Stomach (tissue), 8 donors: ENCODE measurements at regions not wholly inside any gene's neighbourhood (a gene's known extent, or its start where the extent isn't known, plus 50 kb on each side); places are given as distances from the start of the nearest gene placed in this dataset.

ENCODE experiments used
- DNase-seq, 2 donors: peaks; one replicate each; pipeline versions ENCODE4 v3.0.0 to v3.0.0-alpha.2; 2013 to 2019
- H3K27ac ChIP-seq, 5 donors: fragments of 200-600 bp in 4 of 5; sonication (generic) in 4 of 5; one replicate each; pipeline ENCODE4 v1.5.1; 2013 to 2019; ENCODE audit warnings: mild to moderate bottlenecking in 1 of 5, moderate library complexity in 1 of 5
- H3K27me3 ChIP-seq, 3 donors: fragments of 200-600 bp; sonication (generic); one replicate each; pipeline ENCODE4 v1.5.1; 2017 to 2019; ENCODE audit warnings: mixed run types in 1 of 3
- H3K36me3 ChIP-seq, 4 donors: fragments of 200-600 bp; sonication (generic); 1 replicate in 3 of 4; 2 replicates in 1 of 4; pipeline ENCODE4 v1.5.1; 2016 to 2019
- H3K4me1 ChIP-seq, 4 donors: fragments of 200-600 bp; sonication (generic); one replicate each; pipeline ENCODE4 v1.5.1; 2016 to 2019
- H3K4me3 ChIP-seq, 4 donors: fragments of 200-600 bp; sonication (generic) in 3 of 4; one replicate each; pipeline ENCODE4 v1.5.1; 2016 to 2019; ENCODE audit warnings: mild to moderate bottlenecking in 1 of 4
- H3K9me3 ChIP-seq, 4 donors: fragments of 200-600 bp; sonication (generic); one replicate each; pipeline ENCODE4 v1.5.1; 2016 to 2019
- EP300 ChIP-seq: sonication (generic); formaldehyde crosslinking; IDR thresholded peaks from one replicate; pipeline ENCODE4 v1.6.1; 2017; ENCODE audit warnings: antibody characterized with exemption
- POLR2A ChIP-seq, 4 donors: fragments of 450-650 bp; IDR thresholded peaks; one replicate each; pipeline ENCODE4 v1.6.1; 2016; ENCODE audit warnings: antibody characterized with exemption in 4 of 4, control low read depth in 2 of 4, mild to moderate bottlenecking in 1 of 4, moderate library complexity in 1 of 4
- POLR2AphosphoS5 ChIP-seq, 3 donors: sonication (generic); formaldehyde crosslinking; IDR thresholded peaks; one replicate each; pipeline ENCODE4 v1.6.1; 2016; ENCODE audit warnings: antibody characterized with exemption in 3 of 3
- WGBS, 5 donors: extraction: QIAGEN DNeasy Blood & Tissue Kit in 3 of 5; methylation state at CpG; one replicate each; pipeline versions ENCODE4 v1.1.5 to v1.1.7; 2013 to 2018; 5-methylcytosine and 5-hydroxymethylcytosine counted together
- intact Hi-C: fragments of 100-400 bp; cut with DNase I; formaldehyde crosslinking; loops from one replicate; pipeline ENCODE4 v1.15.1; 2023; ENCODE audit warnings: low total_unique reads
- TF ChIP-seq, protein P1 (sequence below), 7 experiments: fragments of 450-650 bp in 4 of 7; fragments of 200-600 bp in 3 of 7; sonication (generic) in 3 of 7; IDR thresholded peaks; one replicate each; pipeline ENCODE4 v1.5.1; 2016 to 2019; ENCODE audit warnings: antibody characterized with exemption in 7 of 7, control low read depth in 2 of 7, mild to moderate bottlenecking in 1 of 7
- donor health status: healthy with polysubstance abuse.
- donor health status: Bipolar disorder and iron deficiency.
- donor health status: healthy.

- TF ChIP-seq POLR2AphosphoS5 (IDR thresholded peaks at IDR 0.05), result no peak
- TF ChIP-seq POLR2A (IDR thresholded peaks at IDR 0.05), result no peak
- no peak for TF ChIP-seq EP300
- TF ChIP-seq, protein P1, sequence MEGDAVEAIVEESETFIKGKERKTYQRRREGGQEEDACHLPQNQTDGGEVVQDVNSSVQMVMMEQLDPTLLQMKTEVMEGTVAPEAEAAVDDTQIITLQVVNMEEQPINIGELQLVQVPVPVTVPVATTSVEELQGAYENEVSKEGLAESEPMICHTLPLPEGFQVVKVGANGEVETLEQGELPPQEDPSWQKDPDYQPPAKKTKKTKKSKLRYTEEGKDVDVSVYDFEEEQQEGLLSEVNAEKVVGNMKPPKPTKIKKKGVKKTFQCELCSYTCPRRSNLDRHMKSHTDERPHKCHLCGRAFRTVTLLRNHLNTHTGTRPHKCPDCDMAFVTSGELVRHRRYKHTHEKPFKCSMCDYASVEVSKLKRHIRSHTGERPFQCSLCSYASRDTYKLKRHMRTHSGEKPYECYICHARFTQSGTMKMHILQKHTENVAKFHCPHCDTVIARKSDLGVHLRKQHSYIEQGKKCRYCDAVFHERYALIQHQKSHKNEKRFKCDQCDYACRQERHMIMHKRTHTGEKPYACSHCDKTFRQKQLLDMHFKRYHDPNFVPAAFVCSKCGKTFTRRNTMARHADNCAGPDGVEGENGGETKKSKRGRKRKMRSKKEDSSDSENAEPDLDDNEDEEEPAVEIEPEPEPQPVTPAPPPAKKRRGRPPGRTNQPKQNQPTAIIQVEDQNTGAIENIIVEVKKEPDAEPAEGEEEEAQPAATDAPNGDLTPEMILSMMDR (IDR thresholded peaks at IDR 0.05), result no peak
- 66 to 80% (median 75%) methylated on average over 5 to 6 of the region's 6 CpGs for WGBS, 5 donors
- Histone ChIP-seq H3K9me3 (no peaks in the 10 kb centered on the region), H3K4me1 (no peaks in the 10 kb centered on the region), H3K36me3 (no peaks in the 10 kb centered on the region), H3K4me3 (no peak overlapping the region), H3K27me3 (peaks cover 0 to 4% (median 0%) of the 10 kb centered on the region in 3 donors), H3K27ac (no peak overlapping the region)
- DNase-seq, result no peak
- intact Hi-C loops, result no loop called here
Observed at GRCh38 chr1:38361566-38361965, 315.0 kb upstream of the POU3F1 start.

DNA sequence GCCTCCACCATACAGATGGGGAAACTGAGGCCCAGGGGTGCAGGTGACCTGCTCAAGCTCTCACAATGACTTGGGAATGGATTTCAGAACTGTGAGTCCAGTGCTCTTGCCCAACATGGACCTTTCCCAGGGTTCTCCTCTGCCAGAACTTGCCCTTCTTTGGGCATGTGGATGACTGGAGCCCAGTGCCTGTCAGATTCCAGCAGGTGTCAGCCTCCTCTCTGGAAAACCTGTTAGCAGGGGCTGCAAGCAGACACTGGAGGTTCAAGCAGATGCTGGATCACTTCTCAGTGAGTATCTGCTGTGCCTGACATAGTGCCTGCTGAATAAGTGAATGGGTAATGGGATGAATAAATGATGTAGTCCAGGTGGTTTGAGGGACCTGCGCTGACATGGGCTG lies 314.2 kb upstream of the POU3F1 start:
- TF ChIP-seq, protein P1 (IDR thresholded peaks at IDR 0.05), result no peak
- TF ChIP-seq EP300 (no peak), POLR2AphosphoS5 (IDR thresholded peaks at IDR 0.05) (no peak), POLR2A (IDR thresholded peaks at IDR 0.05) (no peak)
- WGBS, 5 donors, result 90 to 100% (median 93%) methylated on average over 1 of the region's 1 CpG
- no peaks in the 10 kb centered on the region for H3K9me3 ChIP-seq
- H3K4me1 ChIP-seq, result no peaks in the 10 kb centered on the region
- no peaks in the 10 kb centered on the region for H3K36me3 ChIP-seq
- H3K4me3 ChIP-seq, result no peak overlapping the region
- DNase-seq, result no peak
- H3K27ac ChIP-seq, result no peak overlapping the region
- H3K27me3 ChIP-seq, result peaks cover 0 to 4% (median 0%) of the 10 kb centered on the region in 3 donors
- intact Hi-C loops, result no loop called here

GRCh38 chr1:38353956-38354355 lies 307.4 kb upstream of the POU3F1 start:
- Histone ChIP-seq H3K4me3 (no peak overlapping the region), H3K36me3 (no peaks in the 10 kb centered on the region), H3K27ac (no peak overlapping the region), H3K4me1 (no peaks in the 10 kb centered on the region), H3K27me3 (peaks cover 0 to 10% (median 5%) of the 10 kb centered on the region in 3 donors), H3K9me3 (no peaks in the 10 kb centered on the region)
- TF ChIP-seq EP300 (no peak), POLR2AphosphoS5 (IDR thresholded peaks at IDR 0.05) (no peak), POLR2A (IDR thresholded peaks at IDR 0.05) (no peak)
- TF ChIP-seq, protein P1 (IDR thresholded peaks at IDR 0.05), result no peak
- intact Hi-C loops, result no loop called here
- WGBS, 5 donors, result 45 to 59% (median 56%) methylated on average over 6 of the region's 6 CpGs
- DNase-seq, result no peak

DNA sequence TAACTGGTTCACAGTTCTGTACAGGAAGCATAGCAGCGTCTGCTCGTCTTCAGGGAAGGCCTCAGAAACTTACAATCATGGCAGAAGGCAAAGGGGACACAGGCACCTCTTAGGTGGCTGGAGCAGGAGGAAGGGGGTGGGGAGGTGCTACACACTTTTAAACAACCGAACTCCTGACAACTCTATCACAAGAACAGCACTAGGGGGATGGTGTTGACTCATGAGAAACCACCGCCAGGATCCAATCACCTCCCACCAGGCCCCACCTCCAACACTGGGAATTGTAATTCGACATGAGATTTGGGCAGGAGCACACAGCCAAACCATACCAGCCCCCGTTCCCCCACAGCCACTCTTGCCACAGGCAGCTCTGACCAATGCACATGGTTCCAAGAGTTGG lies 306.3 kb upstream of the POU3F1 start:
- no peak overlapping the region for H3K4me3 ChIP-seq
- TF ChIP-seq, protein P1 (IDR thresholded peaks at IDR 0.05), result no peak
- TF ChIP-seq EP300 (no peak), POLR2A (IDR thresholded peaks at IDR 0.05) (no peak), POLR2AphosphoS5 (IDR thresholded peaks at IDR 0.05) (no peak)

More for the DNA sequence above, 306.3 kb upstream of the POU3F1 start:
- H3K4me1 ChIP-seq, result no peaks in the 10 kb centered on the region
- peaks cover 0 to 10% (median 5%) of the 10 kb centered on the region in 3 donors for H3K27me3 ChIP-seq
- DNase-seq, result no peak
- intact Hi-C loops, result no loop called here
- H3K27ac ChIP-seq, result no peak overlapping the region
- WGBS, 5 donors, result 37 to 53% (median 44%) methylated on average over 6 of the region's 6 CpGs
- peaks cover 0 to 9% (median 3%) of the 10 kb centered on the region in 4 donors for H3K9me3 ChIP-seq
- H3K36me3 ChIP-seq, result no peaks in the 10 kb centered on the region
